Mesenteric fat pad (tissue), 1 donor: ENCODE measurements at regions not wholly inside any gene's neighbourhood (a gene's known extent, or its start where the extent isn't known, plus 50 kb on each side); places are given as distances from the start of the nearest gene placed in this dataset.

ENCODE experiments used
- DNase-seq: peaks from one replicate; pipeline ENCODE4 v3.0.0-alpha.2; 2020; ENCODE audit warnings: low spot score
- donor health status: DM: yes; HTN: yes; CAD: no.

- DNase-seq: no peak
Observed at GRCh38 chr12:41891226-41891625, 253.4 kb downstream of the GXYLT1 start.

- no peak for DNase-seq
Observed at GRCh38 chr12:41888285-41888684, 256.4 kb downstream of the GXYLT1 start.

- no peak for DNase-seq
Observed at GRCh38 chr12:41881891-41882805, 262.5 kb downstream of the GXYLT1 start.

- DNase-seq: no peak
Observed at GRCh38 chr12:41869432-41869831, 275.2 kb downstream of the GXYLT1 start.

GRCh38 chr12:41866878-41867430 is 277.7 kb downstream of the GXYLT1 start:
- no peak for DNase-seq

GRCh38 chr12:41856228-41856627 is 288.4 kb downstream of the GXYLT1 start:
- DNase-seq: no peak

- DNase-seq: no peak
Observed at GRCh38 chr12:41850046-41850445, 294.6 kb downstream of the GXYLT1 start.

GRCh38 chr12:41846718-41847117 is 298.0 kb downstream of the GXYLT1 start:
- no peak for DNase-seq

- no peak for DNase-seq
Observed at GRCh38 chr12:41836416-41836815, 308.3 kb downstream of the GXYLT1 start.

- DNase-seq: no peak
Observed at GRCh38 chr12:41835556-41835955, 309.1 kb downstream of the GXYLT1 start.

- no peak for DNase-seq
Observed at GRCh38 chr12:41819948-41820347, 324.7 kb downstream of the GXYLT1 start.

GRCh38 chr12:41804026-41804425 is 340.6 kb downstream of the GXYLT1 start:
- DNase-seq: no peak

- no peak for DNase-seq
Observed at GRCh38 chr12:41802803-41803202, 341.9 kb downstream of the GXYLT1 start.

- no peak for DNase-seq
Observed at GRCh38 chr12:41801261-41801660, 343.4 kb downstream of the GXYLT1 start.

GRCh38 chr12:41799671-41800070 is 345.0 kb downstream of the GXYLT1 start:
- no peak for DNase-seq

- DNase-seq: no peak
Observed at GRCh38 chr12:41795910-41796309, 348.8 kb downstream of the GXYLT1 start.

- no peak for DNase-seq
Observed at GRCh38 chr12:41795051-41795600, 349.5 kb downstream of the GXYLT1 start.

- DNase-seq: no peak
Observed at GRCh38 chr12:41794336-41794735, 350.3 kb downstream of the GXYLT1 start.

- DNase-seq: no peak
Observed at GRCh38 chr12:41784957-41785356, 359.7 kb downstream of the GXYLT1 start.

GRCh38 chr12:41778934-41779333 is 365.7 kb downstream of the GXYLT1 start:
- no peak for DNase-seq

- no peak for DNase-seq
Observed at GRCh38 chr12:41777064-41777790, 367.4 kb downstream of the GXYLT1 start.

- no peak for DNase-seq
Observed at GRCh38 chr12:41772478-41772877, 372.2 kb downstream of the GXYLT1 start.
